GM12892 (cell line): ENCODE measurements at regions not wholly inside any gene's neighbourhood (a gene's known extent, or its start where the extent isn't known, plus 50 kb on each side); places are given as distances from the start of the nearest gene placed in this dataset.

Experiments
- POLR2A ChIP-seq: IDR thresholded peaks from 2 replicates; pipeline ENCODE4 v1.6.1; 2011; ENCODE audit warnings: low read depth, low read length, control low read depth
- POLR2AphosphoS5 ChIP-seq: IDR thresholded peaks from 2 replicates; pipeline ENCODE4 v1.6.1; 2011; ENCODE audit warnings: low read depth, low read length, control low read depth
- TAF1 ChIP-seq: IDR thresholded peaks from 2 replicates; pipeline ENCODE4 v1.6.1; 2011; ENCODE audit warnings: low read depth, mild to moderate bottlenecking, control low read depth, low read length, borderline replicate concordance

- TF ChIP-seq POLR2A: no peak
- TF ChIP-seq POLR2AphosphoS5: no peak
- TF ChIP-seq TAF1: no peak
Measured at GRCh38 chr4:14545163-14545562, 457.1 kb upstream of the CPEB2 start.
